Activated T-helper 1 cell treated with anti-CD3 and anti-CD28 coated beads, Interleukin-2, amount 50 U/mL, for 16 hours (primary cell): ENCODE measurements at regions not wholly inside any gene's neighbourhood (a gene's known extent, or its start where the extent isn't known, plus 50 kb on each side); places are given as distances from the start of the nearest gene placed in this dataset.

ENCODE experiments used
- DNase-seq, 2 donors: peaks; one replicate each; pipeline ENCODE4 v3.0.0-alpha.2; 2020; ENCODE audit warnings: low read depth in 1 of 2, low spot score in 1 of 2

DNA sequence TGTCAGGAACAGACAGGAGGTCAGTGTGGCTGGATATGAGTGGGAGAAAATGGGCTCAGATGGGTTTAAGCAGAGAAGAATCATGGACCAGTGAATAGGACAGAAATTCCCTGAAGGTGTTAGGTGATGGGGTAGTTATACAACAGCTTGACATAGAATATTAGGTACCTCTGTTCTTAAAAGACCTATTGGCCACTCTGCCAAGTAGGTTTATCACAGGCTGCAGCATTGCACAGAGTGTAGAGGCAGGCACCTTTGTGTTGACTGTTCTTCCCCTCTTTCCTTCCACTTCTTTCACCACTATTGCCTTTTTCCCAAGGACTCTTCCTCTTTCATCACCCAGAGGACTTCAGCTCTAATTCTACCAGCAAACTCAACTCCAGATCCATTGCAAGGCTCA is 274.4 kb downstream of the CDCA7 start:
- no peak for DNase-seq

DNA sequence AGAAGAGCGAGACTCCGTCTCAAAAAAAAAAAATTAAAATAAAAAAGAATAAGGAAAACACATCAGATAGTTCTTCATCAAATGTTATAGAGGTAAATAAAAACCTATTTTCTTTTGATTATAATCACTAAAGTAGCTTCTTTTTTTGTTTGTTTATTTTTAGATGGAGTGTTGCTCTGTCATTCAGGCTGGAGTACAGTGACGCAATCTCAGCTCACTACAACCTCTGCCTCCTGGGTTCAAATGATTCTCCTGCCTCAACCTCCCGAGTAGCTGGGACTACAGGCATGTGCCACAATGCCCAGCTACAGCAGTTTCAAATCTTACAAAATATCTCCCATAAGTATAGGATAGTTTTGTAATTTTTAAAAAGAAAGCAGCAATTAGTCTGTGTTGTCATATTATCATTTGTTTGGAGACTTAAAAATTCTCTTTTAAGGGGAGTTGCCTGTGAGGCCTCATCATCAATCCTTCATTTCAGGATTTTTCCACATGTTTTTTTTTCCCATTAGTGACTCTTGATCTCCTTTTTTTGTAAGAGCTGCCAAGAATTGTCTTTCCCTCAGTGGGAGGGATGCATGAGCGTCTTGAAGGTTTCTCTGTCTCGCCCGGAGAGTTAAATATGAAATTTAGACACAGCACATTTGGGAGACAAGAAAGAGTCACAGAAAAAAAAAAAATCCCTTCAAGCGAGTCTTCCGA is 275.9 kb downstream of the CDCA7 start:
- DNase-seq: no peak

DNA sequence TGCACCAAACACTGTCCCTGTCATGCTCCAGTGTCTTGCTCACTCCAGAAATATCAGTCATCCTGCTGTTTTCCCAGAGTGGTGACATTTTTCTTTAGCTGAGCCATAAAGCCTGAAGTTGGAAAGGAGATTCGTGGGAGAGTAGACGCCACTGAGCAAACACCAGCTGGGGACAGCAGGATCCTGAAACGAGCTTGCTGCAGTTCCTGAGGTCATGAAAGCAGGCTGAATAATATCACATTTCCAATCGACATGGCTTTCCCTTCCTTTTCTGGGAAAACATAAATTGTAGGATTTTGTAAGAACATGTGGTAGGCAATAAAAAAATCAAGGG is 276.4 kb downstream of the CDCA7 start:
- DNase-seq: no peak

DNA sequence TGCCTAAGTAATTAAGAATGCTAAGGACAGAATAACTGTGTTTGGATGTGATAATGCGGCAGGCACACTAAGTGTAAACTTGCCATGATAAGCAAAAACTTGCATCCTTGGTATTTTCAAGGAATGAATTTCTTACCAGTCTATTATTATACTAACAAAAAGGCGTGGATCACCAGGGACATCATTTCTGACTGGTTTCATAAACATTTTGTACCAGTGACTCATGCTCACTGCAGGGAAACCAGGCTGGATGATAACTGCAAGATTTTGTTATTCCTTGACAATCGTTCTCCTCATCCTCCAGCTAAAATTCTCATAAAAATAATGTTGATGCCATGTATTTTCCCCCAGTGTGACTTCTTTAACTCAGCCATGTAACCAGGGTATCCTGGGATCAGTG is 289.5 kb downstream of the CDCA7 start:
- DNase-seq: no peak

DNA sequence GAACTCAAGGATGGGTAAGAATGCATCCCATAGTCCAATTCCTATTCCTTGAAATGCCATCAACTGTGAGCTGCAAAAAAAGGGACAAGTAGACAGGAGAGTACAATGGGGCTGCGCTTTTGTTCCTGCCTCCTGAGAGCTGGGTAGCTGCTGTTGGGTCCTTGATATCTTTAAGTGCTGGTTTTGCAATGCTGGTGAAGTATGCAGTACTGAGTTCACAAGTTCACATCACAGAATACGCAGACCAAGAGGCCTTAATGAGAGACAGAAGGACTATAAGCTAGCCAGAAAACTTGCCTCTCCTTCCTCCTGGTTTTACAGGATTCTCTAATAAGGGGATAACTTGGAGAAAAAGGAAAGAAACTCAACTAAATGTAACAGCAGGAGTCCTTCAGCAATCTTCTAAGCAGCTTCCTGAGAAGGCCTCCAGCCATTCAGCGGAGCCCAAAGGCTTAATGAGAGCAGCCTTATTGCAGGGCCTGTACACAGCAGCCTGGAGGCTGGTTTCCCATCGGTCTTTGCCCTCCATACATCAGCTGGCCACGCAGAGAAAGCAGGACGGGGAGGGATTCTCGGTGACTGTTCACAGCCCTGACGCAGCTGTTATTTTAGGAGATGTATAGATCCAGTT is 293.1 kb downstream of the CDCA7 start:
- DNase-seq: no peak

DNA sequence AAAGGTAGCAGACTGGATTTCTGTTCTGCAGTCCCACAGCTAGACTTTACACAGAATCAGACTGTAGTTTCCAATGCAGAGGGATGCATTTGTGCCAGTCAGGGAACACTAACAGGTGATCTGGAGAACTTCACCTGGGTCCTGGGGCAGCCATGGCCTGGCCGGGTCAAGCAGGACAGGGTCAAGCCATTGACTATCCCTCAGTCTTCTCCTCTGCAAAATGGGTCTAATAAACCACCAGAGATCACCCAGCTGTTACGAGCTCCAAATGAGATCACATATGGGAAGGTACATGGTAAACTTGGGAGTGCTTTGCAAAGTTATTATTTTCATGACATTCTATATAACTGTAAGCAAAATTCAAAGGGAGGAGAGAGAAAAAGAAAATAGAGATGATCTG is 294.1 kb downstream of the CDCA7 start:
- no peak for DNase-seq

DNA sequence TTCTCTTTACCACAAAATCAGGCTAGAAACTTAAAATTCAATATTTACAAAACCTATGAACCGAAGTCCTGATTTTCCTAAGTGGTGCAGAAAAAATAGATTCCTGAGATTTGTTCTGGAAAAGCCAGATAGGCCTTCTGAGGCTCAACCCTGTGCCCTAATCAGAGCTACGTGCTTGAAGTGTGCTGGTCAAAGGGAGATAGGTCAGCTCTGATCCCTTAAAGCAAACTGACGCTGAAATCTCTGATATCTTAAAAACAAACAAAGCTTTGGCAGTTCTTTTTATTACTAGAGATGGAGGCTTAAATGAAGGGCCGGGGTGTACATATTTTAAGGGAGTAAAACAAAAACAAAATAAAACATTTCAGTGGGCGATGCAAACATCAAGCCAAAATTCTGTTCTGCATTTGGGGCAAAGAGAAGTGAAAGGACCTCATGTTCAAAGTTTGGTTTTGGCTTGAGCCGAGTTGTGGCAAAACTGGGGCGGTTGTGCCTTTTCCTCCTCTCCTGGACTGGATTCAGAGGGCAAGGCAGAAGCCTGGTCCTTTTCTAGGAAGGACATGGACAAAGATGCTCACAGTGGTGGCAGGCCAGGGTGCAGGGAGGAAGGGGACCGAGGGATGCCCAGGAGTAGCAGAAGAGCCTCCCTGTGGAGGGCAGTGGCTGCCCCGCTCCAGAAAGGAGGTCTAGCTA is 295.0 kb downstream of the CDCA7 start:
- no peak for DNase-seq

DNA sequence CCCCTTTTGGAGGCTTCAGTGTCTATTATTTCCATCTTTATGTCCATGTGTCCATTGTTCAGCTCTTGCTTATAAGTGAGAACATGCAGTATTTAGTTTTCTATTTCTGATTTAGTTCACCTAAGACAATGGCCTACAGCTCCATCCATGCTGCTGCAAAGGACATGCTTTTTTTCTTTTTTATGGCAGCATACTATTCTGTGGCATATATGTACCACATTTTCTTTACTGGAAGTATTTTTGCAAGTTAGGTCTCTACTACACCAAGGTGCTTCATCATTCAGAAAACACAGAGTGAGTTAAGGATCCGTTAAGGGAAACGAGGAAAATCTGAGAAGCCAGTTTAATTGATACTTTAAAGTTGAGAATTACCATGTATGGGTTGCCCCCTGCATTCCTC is 297.2 kb downstream of the CDCA7 start:
- no peak for DNase-seq

DNA sequence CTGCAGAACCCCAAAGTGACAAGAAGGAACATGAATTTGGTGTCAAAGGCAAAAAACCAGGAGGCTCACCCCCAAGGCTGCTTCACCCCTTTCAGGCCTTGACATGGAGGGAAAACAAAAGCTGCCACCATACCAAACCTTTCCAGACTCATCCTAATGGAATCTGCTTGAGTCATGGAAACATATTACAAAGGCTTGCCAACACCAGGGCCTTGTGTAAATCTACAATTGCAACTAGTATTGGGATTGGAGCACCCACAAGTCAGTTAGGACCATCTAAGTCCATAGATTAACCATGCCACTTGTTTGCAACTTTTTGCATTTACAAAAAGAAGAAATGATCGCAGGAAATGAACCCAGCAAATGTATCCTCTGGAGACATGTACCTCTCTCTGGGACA is 297.6 kb downstream of the CDCA7 start:
- no peak for DNase-seq

DNA sequence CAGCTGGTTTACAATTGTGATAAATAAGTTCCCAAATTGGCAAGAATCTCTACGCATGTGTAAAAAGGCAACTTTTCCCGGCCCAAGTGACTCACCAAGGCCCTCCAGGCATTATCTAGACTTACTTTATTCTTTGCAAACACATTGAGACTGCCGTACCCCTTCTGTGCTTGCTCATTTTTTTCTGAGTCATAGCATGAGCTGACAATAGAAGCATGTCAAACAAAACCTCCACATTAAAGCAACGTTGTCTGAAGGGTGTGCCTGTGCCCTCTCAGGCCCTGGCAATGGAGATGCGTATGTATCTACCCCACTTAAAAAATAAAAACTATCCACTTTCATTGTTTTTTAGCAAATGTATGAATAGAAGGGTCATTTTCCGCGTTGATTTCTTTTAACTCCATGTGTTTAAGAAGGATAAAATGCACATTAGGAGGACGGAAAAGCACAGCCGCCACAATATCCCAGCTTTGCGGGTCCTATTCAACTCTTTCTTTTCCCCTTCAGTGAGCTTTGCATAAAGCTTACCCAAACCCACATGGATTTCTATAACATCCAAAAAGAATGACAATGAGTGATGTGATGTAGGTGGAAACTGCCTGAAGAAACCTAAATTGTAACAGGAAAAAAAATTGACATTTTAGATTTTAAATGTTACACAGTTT is 298.2 kb downstream of the CDCA7 start:
- DNase-seq: no peak

DNA sequence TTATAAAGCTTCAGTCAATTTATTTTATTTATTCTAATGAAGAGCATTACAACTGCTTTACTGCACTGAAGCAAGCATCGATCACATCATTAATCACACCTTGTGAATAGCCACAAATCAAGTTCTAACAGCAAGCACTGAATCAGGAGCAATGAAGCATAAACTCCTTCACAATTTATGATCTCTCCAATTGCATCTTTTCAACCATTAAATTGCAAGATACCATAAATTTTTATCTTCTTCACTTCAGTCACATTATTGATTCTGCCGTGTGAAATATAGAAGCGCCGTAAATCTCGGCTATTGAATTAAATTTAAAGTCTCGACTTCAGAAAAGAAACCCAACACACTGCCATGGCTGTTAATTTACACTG is 298.7 kb downstream of the CDCA7 start:
- DNase-seq: no peak

DNA sequence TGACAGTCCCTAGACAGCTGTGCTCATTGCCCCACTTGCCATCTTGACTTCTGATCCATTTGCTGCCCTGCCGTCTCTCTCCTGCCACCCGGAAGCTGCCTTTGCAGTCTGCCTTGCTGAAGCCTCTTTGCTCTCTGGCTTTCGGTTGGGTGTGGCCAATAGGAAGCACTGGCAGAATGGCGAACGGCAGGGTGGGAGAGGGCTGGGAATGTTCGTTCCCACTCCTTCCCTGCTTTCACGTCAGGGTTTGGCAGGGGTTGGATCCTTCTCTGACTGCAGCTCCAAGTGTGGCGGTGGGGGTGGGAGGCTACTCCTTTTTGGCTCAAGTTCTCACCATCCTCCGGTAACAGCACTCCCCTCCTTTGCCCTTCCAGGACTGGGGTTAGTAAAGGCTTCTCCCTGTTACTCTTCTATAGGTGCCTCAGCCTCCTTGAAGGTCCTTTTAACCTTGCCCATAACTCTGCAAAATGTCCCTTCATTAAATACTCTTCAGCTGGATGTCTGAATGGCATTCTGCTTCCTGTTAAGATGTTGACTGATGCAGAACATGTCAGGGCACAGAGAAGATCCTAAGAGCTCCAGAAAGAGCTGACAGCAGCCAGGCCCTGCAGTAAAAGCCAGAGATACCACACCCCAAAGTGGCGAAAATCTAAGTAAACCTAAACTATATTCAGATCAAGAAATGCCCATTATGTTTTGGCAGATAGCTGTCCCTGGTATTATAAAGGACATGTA is 299.7 kb downstream of the CDCA7 start:
- no peak for DNase-seq

DNA sequence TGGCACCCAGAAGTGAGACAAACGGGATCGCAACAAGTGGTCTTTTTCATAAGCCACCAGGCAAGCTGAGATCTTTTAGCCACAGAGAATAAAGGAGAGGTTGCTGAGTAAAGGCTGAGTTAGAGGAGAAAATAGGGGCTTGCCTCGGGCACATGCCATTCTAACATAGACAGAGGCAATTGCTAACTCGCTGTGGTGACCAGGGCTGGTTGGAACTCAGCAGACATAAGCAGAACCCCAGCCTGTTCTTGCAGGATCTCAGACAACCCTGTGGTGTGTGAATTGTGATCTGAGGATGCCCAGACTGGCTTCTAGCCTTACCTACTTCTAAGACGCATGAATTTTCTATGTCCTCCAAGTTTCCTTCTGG is 300.2 kb downstream of the CDCA7 start:
- DNase-seq: no peak

DNA sequence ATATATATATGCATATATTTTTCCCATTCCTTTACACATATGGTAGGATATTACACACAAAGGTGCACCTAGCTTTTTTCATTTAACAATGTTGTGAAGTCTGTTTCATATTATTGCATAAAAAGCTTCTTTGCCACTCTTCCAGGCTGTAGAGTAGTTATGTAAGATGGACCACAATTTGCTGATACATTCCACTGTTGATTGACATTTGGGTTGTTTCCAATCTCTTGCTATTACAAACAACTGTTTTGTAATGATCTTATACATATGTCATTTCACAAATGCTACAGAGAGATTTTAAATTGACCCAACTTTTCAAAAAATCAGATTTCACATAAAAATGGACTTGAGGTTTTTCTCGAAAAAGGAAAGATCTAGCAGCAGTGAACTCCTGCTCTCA is 301.4 kb downstream of the CDCA7 start:
- DNase-seq: no peak

DNA sequence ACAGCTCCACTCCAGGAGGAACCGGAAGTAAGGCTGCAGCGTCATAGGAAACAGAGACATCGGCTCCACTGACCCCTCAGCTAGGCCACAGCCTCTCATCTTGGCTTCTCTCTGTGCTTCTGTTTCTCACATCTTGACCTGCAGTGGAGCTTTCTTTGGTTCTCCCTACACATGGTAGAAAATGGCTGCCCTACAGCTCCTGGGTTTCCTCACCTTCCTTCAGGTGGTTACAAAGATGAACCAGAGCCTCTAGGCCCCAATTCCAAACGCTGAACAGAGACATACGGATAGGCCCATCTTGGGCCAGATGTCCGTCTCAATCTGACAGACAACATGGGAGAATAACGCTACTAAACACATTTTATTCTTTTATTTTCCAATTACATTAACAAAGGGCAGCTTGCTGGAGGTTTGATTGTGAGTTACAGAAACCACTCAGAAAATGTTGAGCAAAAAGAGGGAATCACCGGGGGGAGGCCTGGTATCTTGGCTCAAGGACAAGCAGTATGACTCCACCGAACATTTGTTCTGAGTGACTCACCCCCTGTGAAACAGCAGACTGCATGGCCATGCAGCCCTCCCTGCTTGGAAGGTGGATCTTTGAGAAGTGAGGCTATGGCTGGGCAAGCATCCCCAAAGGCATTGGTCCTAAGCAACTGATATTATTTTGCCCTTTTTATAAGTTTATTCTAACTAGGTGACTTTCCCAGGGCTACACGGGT is 303.5 kb downstream of the CDCA7 start:
- no peak for DNase-seq

DNA sequence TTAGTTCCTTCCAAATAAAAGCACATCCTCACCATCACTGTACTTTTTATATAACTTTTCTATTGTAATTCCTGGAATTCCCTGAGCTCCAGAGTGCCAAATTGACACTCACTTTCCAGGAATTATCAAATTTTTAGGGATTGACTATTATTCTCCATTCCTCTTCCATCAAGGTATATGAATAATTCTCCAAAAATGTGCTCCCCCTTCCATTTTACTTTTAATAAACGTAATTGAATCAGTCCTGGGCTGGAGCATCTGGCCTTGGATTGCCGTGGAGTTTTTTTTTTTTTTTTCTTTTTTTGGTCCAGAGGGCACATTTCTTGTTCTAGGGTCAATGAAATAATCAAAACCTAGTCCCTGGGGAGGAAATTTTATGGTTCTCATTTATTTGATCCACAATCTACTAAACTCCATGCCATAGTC is 304.3 kb downstream of the CDCA7 start:
- no peak for DNase-seq

DNA sequence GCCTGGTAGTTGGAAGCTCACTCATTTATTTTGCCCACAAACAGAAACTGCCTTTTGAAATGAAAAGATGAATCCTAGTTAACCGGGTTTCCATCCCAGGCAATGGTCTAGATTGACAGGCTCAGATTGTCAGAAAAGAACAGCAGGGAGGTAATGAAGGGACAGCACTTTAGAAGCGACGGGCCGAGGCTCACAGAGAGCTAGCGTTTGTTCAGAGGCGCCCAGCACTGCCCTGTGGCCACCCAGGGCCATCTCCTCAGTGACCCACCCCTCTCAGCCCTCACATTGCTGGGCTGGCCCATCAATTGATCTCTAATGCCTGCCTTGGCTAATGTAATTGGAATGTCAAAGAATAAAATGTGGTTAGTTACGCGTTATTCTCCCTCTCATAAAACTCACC is 304.8 kb downstream of the CDCA7 start:
- DNase-seq: no peak

DNA sequence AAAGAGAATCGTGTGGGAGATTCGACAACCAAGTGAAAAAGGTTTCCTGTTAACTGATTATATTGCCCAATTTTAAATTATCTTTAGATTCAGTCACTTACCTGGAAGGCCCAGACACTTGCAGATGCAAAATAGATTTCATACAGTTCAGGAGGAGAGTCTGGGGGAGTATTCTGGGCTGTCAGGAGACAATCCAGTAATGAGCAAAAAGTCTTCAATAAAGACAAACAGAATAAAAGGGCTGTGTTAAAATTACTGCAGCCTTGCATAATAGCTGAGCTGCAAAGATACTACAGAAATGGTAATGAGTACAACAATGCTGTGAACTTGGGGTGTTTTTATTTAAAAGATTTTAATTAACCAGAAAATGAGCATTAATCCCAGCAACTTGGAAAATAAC is 303.6 kb downstream of the SP3 start:
- no peak for DNase-seq

DNA sequence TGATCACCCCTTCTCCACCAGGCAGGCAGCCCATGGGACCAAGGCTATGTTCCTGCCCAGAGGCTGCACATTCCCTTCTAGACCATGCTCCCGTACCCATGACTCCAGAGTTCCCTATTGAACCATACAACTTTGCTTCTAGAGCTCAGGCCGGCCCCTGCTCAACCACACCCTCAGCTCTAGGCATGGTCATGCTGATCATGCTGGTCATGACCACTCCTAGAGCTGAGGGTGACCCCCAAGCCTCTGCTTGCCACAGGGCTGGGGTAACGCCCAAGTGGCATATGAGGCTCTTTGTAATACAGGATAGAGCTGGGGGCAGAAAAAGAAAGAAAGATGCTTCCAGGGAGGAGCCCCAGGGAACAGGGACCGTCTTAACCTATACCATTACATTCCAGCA is 301.8 kb downstream of the SP3 start:
- DNase-seq: no peak

DNA sequence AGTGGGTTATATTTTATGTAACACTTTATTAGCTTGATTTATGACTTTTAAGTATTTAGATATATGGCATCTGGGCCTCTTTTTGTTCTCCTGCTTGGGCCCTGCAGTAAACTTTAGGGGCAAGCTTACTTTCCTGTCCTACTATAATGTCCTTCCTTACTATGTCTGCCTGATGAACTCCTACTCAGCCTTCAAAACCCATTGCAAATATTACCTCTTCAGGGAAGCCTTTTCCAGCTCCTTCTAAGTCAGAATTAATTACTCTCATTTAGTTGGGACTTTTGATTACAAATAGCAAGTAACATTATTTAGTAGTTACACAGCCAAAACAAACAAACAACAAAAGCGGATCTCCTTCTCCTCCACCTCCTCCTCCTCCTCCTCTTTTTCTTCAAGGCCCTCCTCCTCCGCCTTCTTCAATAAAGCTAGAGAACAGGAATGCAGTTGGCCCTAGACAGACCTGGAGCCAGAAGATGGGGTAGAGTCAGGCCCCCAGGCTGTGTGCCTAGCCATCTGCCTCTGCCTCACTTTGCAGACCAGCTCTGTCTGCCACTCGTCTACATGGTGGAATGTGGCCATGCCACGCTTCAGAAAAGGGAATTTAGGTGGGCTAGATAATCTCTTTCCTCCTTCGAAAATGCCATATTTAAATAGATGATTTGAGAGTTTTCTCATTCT is 301.2 kb downstream of the SP3 start:
- DNase-seq: no peak
